ENCODE measurements at regions not wholly inside any gene's neighbourhood (a gene's known extent, or its start where the extent isn't known, plus 50 kb on each side); places are given as distances from the start of the nearest gene placed in this dataset.

DNA sequence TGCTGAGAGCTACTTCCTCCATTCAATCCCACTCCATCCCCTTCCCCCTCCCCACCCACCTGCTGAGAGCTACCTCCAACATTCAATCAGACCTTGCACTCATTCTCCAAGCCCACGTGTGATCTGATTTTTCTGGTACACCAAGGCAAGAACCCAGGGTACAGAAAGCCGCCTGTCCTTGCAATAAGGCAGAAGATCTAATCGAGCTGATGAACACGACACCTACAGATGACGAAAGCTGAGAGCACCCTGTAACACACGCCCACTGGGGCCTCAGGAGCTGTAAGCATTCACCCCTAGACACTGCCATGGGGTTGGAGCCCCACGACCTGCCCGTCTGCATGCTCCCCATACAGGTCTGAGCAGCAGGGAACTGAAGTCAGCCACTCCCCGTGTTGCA, 58.3 kb downstream of the TRIML1 start:
- DNase-seq, result no peak

GRCh38 chr4:188198982-188199792, 59.9 kb downstream of the TRIML1 start:
- DNase-seq, result no peak

DNA sequence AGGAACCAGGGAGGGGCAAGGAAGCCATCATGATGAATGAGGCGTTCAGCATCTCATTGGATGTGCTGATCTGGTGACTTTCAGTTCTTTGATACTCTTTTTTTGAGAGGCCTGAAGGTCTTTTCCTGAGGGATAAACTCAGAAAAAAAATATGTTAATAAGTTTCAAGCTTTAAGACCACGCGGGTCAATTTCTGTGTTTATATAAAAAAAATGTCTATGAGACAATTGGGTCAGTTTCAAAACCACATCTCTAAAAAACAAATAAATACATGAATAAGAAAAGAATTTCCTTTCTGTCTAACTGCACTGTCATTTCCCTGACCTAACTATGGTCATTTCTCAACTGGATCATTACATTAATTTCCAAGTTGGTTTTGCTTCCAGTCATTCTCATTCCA, 62.6 kb downstream of the TRIML1 start:
- DNase-seq, result no peak

DNA sequence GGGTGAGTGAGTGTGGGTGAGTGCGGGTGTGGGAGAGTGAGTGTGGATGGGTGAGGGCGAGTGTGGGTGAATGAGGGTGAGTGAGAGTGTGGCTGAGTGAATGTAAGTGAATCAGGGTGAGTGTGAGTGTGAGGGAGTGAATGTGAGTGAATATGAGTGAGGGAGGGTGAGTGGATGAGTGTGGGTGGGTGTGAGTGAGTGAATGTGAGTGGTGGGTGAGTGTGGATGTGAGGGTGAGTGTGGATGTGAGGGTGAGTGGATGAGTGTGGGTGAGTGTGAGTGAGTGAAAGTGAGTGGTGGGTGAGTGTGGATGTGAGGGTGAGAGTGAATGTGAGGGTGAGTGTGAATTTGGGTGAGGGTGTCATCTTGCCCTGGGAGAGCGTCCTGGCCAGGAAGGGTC, 67.5 kb downstream of the TRIML1 start:
- DNase-seq, result no peak

- DNase-seq, result no peak
Observed at GRCh38 chr4:188214861-188215260, 75.6 kb downstream of the TRIML1 start.

- no peak for DNase-seq
Observed at GRCh38 chr4:188218392-188218791, 79.2 kb downstream of the TRIML1 start.

DNA sequence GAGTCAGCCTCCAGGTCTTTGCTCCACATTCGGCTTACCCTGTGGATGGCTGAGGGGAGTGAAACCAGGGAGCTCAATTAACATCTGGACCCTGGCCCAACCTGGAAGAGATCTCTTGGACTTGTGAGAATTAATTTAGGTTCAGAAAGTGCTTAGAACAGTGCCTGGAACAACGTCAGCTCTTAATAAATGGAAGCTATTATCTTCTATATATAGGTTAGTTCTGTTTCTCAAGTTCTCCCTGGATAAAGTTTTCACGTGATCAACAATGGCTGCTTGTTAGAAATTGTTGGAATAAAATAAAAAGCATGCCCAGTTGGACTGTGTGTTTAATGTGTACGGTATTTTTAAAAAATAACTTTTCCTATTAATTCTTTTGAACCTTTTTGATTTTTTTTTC, 80.8 kb downstream of the TRIML1 start:
- no peak for DNase-seq

GRCh38 chr4:188221090-188221489, 81.8 kb downstream of the TRIML1 start:
- DNase-seq, result no peak

DNA sequence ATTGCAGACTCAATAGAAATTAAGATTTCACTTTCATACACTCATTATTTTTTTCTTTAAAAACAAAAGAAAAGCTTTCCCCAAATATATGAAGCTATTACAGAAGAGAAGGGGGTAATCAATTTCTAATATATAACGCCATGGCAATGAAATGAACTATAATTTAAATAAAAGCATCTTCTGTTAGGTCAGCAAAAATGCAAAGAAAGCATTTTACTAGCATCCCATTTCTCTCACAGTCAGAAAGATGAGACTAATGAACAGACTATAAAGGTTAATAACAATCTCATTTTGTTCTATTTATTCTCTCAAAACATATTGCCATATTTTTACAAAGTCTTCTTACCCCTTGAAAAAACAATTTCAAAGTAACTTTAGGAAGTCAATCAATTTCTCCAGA, 89.0 kb downstream of the TRIML1 start:
- no peak for DNase-seq

DNA sequence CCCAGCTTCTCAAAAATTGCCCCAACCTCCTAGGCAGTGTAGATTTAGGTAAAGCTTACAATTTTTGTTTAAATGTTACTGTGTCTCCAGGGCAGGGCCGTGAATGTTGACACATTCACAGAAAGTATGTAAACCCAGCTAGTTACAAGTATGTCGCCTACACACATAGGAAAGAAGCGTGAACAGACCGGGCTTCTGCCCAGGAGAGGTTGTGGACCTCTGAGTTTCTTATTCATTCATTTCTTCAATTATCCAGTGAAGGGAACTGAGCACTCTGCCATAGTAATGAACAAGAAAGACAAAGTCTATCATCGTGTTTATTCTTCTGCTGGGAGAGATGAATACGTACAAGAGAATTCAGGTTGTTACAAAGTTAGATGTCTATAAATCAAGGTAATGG, 93.2 kb downstream of the TRIML1 start:
- DNase-seq, result no peak

DNA sequence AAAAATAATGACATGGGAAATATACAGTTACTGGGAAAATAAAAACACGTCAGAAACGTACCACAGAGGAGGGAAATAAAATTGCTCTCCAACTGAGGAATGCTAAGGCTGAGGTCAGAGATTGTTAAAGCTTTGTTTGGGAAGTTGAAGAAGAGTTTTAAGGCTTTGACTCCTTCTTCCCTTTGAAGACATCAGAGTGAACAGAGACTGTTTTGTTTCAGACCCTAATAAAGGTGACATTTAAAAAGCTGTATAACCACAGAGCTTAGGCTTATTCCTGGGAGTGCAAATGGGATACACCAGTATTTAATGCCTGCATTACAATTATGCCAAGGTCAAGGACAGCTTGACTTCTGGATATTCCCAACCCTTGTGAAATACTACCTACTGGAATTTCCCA, 102.8 kb downstream of the TRIML1 start:
- no peak for DNase-seq

- no peak for DNase-seq
Observed at GRCh38 chr4:188245651-188246050, 106.4 kb downstream of the TRIML1 start.

DNA sequence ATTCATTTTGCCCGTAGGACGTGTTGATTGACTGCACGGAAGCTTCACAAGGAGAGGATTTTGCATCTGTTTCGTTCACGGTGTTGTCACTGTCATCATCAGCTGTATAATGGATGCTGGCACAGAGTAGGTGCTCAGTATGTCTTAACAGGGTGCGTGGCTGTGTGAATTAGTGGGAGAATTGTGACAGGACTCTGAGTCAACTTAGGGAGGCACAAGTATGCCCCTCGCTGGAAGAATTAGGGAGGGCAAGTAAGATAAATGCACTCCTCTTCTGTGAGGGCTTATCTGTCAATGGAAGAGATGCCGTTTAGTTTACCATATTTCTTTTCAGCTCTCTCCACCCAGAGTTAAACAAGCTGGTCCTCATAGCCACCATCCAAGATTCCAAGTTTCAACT, 107.2 kb downstream of the TRIML1 start:
- no peak for DNase-seq

GRCh38 chr4:188254211-188254610, 115.0 kb downstream of the TRIML1 start:
- DNase-seq, result no peak

DNA sequence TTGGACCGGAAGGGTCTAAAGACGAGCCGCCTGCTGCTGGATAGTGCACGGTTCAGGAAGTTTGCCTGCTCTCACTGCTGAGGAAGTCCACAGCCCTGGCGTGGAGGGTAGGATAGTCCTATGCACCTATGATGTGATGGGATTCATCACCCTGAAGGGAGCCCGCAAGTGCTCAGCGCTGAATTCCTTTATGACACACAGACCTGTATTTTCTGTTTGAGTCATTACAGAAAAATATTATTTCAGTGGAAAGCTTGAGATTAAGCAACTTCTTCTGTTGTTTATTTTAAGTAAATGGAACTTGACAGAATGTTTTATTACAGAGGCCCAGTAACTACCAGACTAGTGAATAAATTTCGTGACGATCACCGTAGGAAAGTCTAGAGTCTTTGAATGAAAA, 123.2 kb downstream of the TRIML1 start:
- no peak for DNase-seq

DNA sequence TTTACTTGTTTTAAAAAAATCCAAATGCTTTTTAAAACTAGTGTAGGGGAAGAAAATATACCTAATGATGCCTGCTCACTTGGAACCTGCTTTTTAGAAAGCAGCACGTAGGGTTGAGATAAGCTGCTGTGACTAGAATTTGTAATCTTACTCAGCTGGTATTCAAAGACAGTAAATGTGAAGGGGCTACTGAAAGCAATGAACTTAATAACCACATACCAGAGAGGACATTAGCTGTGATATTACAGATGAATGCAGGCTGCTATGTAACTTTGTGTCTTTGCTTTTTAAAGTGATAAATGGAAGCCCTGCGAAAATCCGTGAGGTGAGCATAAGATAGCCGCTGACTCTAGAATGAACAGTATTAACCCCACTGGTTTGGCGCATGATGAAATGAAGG, 124.1 kb downstream of the TRIML1 start:
- DNase-seq, result no peak

DNA sequence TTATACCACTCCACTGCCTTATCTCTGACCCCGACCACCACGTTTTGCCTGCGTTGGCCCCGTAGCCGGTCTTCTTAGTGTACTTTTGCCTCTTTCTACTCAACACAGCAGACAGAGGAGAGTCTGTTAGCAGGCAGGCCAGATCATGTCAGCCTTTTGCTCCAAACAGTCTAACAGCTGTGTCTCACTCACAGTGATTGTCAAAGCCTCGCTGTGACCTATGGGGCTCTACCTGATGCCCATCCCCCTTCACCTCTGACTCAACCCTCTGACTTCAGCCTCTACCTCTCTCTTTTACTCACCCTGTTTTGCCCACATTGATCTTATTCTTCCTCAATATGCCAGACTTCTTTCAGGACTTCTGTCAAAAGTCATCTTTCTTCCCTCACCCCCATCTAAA, 127.1 kb downstream of the TRIML1 start:
- DNase-seq, result no peak

GRCh38 chr4:188268131-188268908, 129.1 kb downstream of the TRIML1 start:
- DNase-seq, result no peak

GRCh38 chr4:188270273-188271069, 131.2 kb downstream of the TRIML1 start:
- no peak for DNase-seq

DNA sequence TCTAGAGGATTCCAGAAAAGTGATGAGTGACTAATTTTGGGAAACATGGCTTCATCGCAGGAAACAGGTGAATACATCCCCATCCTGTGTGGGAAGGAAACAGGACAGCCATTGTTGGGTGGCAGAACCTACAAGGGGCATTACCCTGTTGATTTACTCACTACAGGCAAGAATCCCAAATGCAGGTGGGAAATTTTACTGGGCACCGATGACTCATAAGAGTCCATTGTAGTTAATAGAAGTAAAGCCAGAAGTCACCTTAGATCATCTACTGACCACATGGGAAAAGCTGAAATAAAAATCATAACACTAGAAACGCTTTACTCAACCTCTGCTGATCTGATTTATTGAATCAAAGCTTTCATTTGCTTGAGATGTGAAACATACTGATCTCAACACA, 136.4 kb downstream of the TRIML1 start:
- DNase-seq, result no peak

- DNase-seq, result no peak
Observed at GRCh38 chr4:188279184-188279583, 139.9 kb downstream of the TRIML1 start.

GRCh38 chr4:188282471-188283232, 143.4 kb downstream of the TRIML1 start:
- no peak for DNase-seq

All from activated CD4-positive, alpha-beta T cell treated with anti-CD3 and anti-CD28 coated beads for 4 hours (primary cell).